Brain microvascular endothelial cell (primary cell): ENCODE measurements at regions not wholly inside any gene's neighbourhood (a gene's known extent, or its start where the extent isn't known, plus 50 kb on each side); places are given as distances from the start of the nearest gene placed in this dataset.
"Not testable (repeated sequence)": the region's sequence is repeated elsewhere in the genome, so short reads cannot be mapped to it uniquely, and the experiment has no call there.

ENCODE experiments used
- DNase-seq: peaks from one replicate; pipeline ENCODE4 v3.0.0-alpha.2; 2020
- H3K27ac ChIP-seq: fragments of 250-450 bp; sonication (Bioruptor Pico); 2 replicates; pipeline ENCODE4 v1.5.1; 2020; ENCODE audit warnings: mild to moderate bottlenecking, moderate library complexity
- H3K27me3 ChIP-seq: fragments of 250-450 bp; sonication (Bioruptor Pico); replicated peaks from 2 replicates; pipeline ENCODE4 v1.5.1; 2020; ENCODE audit warnings: mild to moderate bottlenecking
- H3K36me3 ChIP-seq: fragments of 250-450 bp; sonication (Bioruptor Pico); replicated peaks from 2 replicates; pipeline ENCODE4 v1.5.1; 2020; ENCODE audit warnings: mild to moderate bottlenecking
- H3K4me3 ChIP-seq: 2 replicates; pipeline ENCODE4 v1.5.1; 2011; ENCODE audit warnings: low read depth, mild to moderate bottlenecking, control low read depth, low read length, moderate library complexity
- CTCF ChIP-seq: IDR thresholded peaks from 2 replicates; pipeline ENCODE4 v1.5.1; 2011; ENCODE audit warnings: low read depth, mild to moderate bottlenecking, moderate library complexity, low read length, control low read depth, inconsistent platforms; ENCODE audit errors: missing control alignments
- in situ Hi-C: cut with HindIII; loops from 2 replicates; pipeline ENCODE4 v1.10.0; 2017; ENCODE audit warnings: low sequenced_read_pairs, low pct_ligation_motif_present

- no peak for DNase-seq
- no peak overlapping the region for H3K27ac ChIP-seq
- no peak for TF ChIP-seq CTCF
- H3K36me3 ChIP-seq, result no peaks in the 10 kb centered on the region
- in situ Hi-C loops, result no loop called here
- H3K27me3 ChIP-seq, result no peaks in the 10 kb centered on the region
- no peak overlapping the region for H3K4me3 ChIP-seq
These were observed 101.2 kb downstream of the OLFM1 start for GRCh38 chr9:135188681-135189151.

GRCh38 chr9:135189497-135189896 is 102.0 kb downstream of the OLFM1 start:
- H3K36me3 ChIP-seq, result no peaks in the 10 kb centered on the region
- H3K27me3 ChIP-seq, result no peaks in the 10 kb centered on the region
- DNase-seq, result no peak
- no peak overlapping the region for H3K27ac ChIP-seq
- no peak for TF ChIP-seq CTCF
- H3K4me3 ChIP-seq, result no peak overlapping the region
- in situ Hi-C loops, result no loop called here

GRCh38 chr9:135190789-135191577 is 103.5 kb downstream of the OLFM1 start:
- Histone ChIP-seq H3K27ac (no peak overlapping the region), H3K27me3 (no peaks in the 10 kb centered on the region), H3K36me3 (no peaks in the 10 kb centered on the region), H3K4me3 (no peak overlapping the region)
- TF ChIP-seq CTCF, result no peak
- DNase-seq, result no peak
- in situ Hi-C loops, result no loop called here

- DNase-seq, result no peak
- Histone ChIP-seq H3K36me3 (no peaks in the 10 kb centered on the region), H3K4me3 (no peak overlapping the region), H3K27ac (no peak overlapping the region), H3K27me3 (no peaks in the 10 kb centered on the region)
- no peak for TF ChIP-seq CTCF
- in situ Hi-C loops, result no loop called here
These were observed 105.2 kb downstream of the OLFM1 start for GRCh38 chr9:135192686-135193085.

- not testable (repeated sequence) for H3K27me3 ChIP-seq
These were observed 108.5 kb downstream of the OLFM1 start for GRCh38 chr9:135195975-135196374.

GRCh38 chr9:135196474-135196873 is 109.0 kb downstream of the OLFM1 start:
- no peak overlapping the region for H3K4me3 ChIP-seq
- no peaks in the 10 kb centered on the region for H3K36me3 ChIP-seq
- in situ Hi-C loops, result no loop called here
- no peak for DNase-seq
- H3K27ac ChIP-seq, result no peak overlapping the region
- H3K27me3 ChIP-seq, result no peaks in the 10 kb centered on the region
- TF ChIP-seq CTCF, result no peak

More at GRCh38 chr9:135195975-135196374, 108.5 kb downstream of the OLFM1 start:
- DNase-seq, H3K4me3 ChIP-seq, H3K36me3 ChIP-seq, H3K27ac ChIP-seq, in situ Hi-C loops: not testable (repeated sequence)
